PFSK-1 (cell line): ENCODE measurements at regions not wholly inside any gene's neighbourhood (a gene's known extent, or its start where the extent isn't known, plus 50 kb on each side); places are given as distances from the start of the nearest gene placed in this dataset.

Experiments
- FOXP2 ChIP-seq: optimal IDR thresholded peaks from 2 replicates; pipeline ENCODE3; 2011; ENCODE audit warnings: borderline replicate concordance, control low read depth, inconsistent platforms; ENCODE audit not compliant: insufficient read depth; ENCODE audit errors: extremely low read length, extremely low read depth
- POLR2AphosphoS5 ChIP-seq: IDR thresholded peaks from 2 replicates; pipeline ENCODE4 v1.6.1; 2012; ENCODE audit warnings: low read depth, mild to moderate bottlenecking, control low read depth, low read length, moderate library complexity
- SIN3A ChIP-seq: IDR thresholded peaks from 2 replicates; pipeline ENCODE4 v1.6.1; 2012; ENCODE audit warnings: mild to moderate bottlenecking, low read length, moderate library complexity, borderline replicate concordance; ENCODE audit not compliant: insufficient read depth
- TAF1 ChIP-seq: IDR thresholded peaks from 2 replicates; pipeline ENCODE4 v1.6.1; 2012; ENCODE audit warnings: low read length, control low read depth, borderline replicate concordance; ENCODE audit not compliant: insufficient read depth
- TF ChIP-seq, protein P1 (sequence below), 2 experiments: IDR thresholded peaks; 2 replicates each; pipeline versions ENCODE4 v1.6.1 to v1.8.0; 2011 to 2012; ENCODE audit warnings: low read depth in 2 of 2, low read length in 2 of 2, control low read depth in 1 of 2, inconsistent platforms in 1 of 2, mild to moderate bottlenecking in 1 of 2, moderate library complexity in 1 of 2; ENCODE audit not compliant: insufficient read depth in 1 of 2

GRCh38 chr11:96466607-96467006, 76.8 kb downstream of the JRKL start:
- TF ChIP-seq POLR2AphosphoS5 (no peak), TAF1 (no peak), FOXP2 (no peak), SIN3A (no peak)
- TF ChIP-seq, protein P1, sequence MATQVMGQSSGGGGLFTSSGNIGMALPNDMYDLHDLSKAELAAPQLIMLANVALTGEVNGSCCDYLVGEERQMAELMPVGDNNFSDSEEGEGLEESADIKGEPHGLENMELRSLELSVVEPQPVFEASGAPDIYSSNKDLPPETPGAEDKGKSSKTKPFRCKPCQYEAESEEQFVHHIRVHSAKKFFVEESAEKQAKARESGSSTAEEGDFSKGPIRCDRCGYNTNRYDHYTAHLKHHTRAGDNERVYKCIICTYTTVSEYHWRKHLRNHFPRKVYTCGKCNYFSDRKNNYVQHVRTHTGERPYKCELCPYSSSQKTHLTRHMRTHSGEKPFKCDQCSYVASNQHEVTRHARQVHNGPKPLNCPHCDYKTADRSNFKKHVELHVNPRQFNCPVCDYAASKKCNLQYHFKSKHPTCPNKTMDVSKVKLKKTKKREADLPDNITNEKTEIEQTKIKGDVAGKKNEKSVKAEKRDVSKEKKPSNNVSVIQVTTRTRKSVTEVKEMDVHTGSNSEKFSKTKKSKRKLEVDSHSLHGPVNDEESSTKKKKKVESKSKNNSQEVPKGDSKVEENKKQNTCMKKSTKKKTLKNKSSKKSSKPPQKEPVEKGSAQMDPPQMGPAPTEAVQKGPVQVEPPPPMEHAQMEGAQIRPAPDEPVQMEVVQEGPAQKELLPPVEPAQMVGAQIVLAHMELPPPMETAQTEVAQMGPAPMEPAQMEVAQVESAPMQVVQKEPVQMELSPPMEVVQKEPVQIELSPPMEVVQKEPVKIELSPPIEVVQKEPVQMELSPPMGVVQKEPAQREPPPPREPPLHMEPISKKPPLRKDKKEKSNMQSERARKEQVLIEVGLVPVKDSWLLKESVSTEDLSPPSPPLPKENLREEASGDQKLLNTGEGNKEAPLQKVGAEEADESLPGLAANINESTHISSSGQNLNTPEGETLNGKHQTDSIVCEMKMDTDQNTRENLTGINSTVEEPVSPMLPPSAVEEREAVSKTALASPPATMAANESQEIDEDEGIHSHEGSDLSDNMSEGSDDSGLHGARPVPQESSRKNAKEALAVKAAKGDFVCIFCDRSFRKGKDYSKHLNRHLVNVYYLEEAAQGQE (IDR thresholded peaks at IDR 0.05; ENCODE audit: insufficient read depth in 1 of 2, low read depth in 2 of 2, low read length in 2 of 2), result no peak
